Neural cell (in vitro differentiated cells): ENCODE measurements at regions not wholly inside any gene's neighbourhood (a gene's known extent, or its start where the extent isn't known, plus 50 kb on each side); places are given as distances from the start of the nearest gene placed in this dataset.

Experiments
- H2AFZ ChIP-seq: fragments of 200-600, 300-800 bp; sonication (generic), shearing (Covaris generic); 2 replicates; pipeline ENCODE4 v1.6.0; 2014; ENCODE audit warnings: low read depth, mild to moderate bottlenecking, antibody characterized with exemption, low read length, moderate library complexity
- H3F3A ChIP-seq: fragments of 200-600 bp; shearing (Covaris generic); 2 replicates; pipeline ENCODE4 v1.6.1; 2016; ENCODE audit warnings: mild to moderate bottlenecking, moderate library complexity, mixed read lengths, antibody characterized with exemption, low read length; ENCODE audit not compliant: insufficient read depth, poor library complexity, severe bottlenecking
- H3K27ac ChIP-seq: fragments of 200-600, 300-800 bp; sonication (generic), shearing (Covaris generic); 2 replicates; pipeline ENCODE4 v1.5.1; 2014; ENCODE audit warnings: mild to moderate bottlenecking, low read length, moderate library complexity
- H3K27me3 ChIP-seq: fragments of 300-800, 200-600 bp; sonication (generic), shearing (Covaris generic); 2 replicates; pipeline ENCODE4 v1.6.0; 2014; ENCODE audit warnings: mild to moderate bottlenecking, low read depth, low read length, moderate library complexity; ENCODE audit not compliant: insufficient read depth
- H3K36me3 ChIP-seq: fragments of 300-800, 200-600 bp; sonication (generic), shearing (Covaris generic); 2 replicates; pipeline ENCODE4 v1.5.1; 2014; ENCODE audit warnings: mild to moderate bottlenecking, antibody characterized with exemption, low read length, moderate library complexity; ENCODE audit not compliant: insufficient read depth
- H3K4me2 ChIP-seq: fragments of 300-800, 200-600 bp; sonication (generic), shearing (Covaris generic); 2 replicates; pipeline ENCODE4 v1.6.0; 2014; ENCODE audit warnings: mild to moderate bottlenecking, low read length
- H3K4me3 ChIP-seq: fragments of 300-800, 200-600 bp; sonication (generic), shearing (Covaris generic); 2 replicates; pipeline ENCODE4 v1.5.1; 2014; ENCODE audit warnings: mild to moderate bottlenecking, low read length, moderate library complexity
- H3K79me2 ChIP-seq: fragments of 200-600 bp; shearing (Covaris generic); replicated peaks from 2 replicates; pipeline ENCODE4 v1.6.0; 2014; ENCODE audit warnings: mild to moderate bottlenecking, low read length, moderate library complexity; ENCODE audit not compliant: insufficient read depth
- H3K9ac ChIP-seq: fragments of 300-800, 200-600 bp; sonication (generic), shearing (Covaris generic); 2 replicates; pipeline ENCODE4 v1.6.1; 2016; ENCODE audit warnings: mild to moderate bottlenecking, low read length, mixed read lengths
- H3K9me2 ChIP-seq: fragments of 200-600 bp; shearing (Covaris generic); 2 replicates; pipeline ENCODE4 v1.6.1; 2016; ENCODE audit warnings: mild to moderate bottlenecking, low read length, mixed read lengths; ENCODE audit not compliant: insufficient read depth
- H3K9me3 ChIP-seq: fragments of 200-600, 300-800 bp; sonication (generic), shearing (Covaris generic); 2 replicates; pipeline ENCODE4 v1.6.1; 2016; ENCODE audit warnings: mild to moderate bottlenecking, mixed run types, low read length, moderate library complexity, mixed read lengths
- H4K20me1 ChIP-seq: fragments of 200-600 bp; shearing (Covaris generic); 2 replicates; pipeline ENCODE4 v1.6.1; 2016; ENCODE audit warnings: mild to moderate bottlenecking, mixed run types; ENCODE audit not compliant: insufficient read depth
- CTCF ChIP-seq: fragments of 450-650 bp; IDR thresholded peaks from 2 replicates; pipeline ENCODE4 v1.5.1; 2014; ENCODE audit warnings: antibody characterized with exemption, mild to moderate bottlenecking, moderate library complexity; ENCODE audit not compliant: poor library complexity, severe bottlenecking
- EP300 ChIP-seq: fragments of 450-650 bp; conservative IDR thresholded peaks from 2 replicates; pipeline ENCODE4 v1.6.1; 2014; ENCODE audit warnings: antibody characterized with exemption, mild to moderate bottlenecking, moderate library complexity; ENCODE audit not compliant: poor library complexity, severe bottlenecking
- EZH2 ChIP-seq: fragments of 200-600, 300-800 bp; shearing (Covaris generic), sonication (generic); IDR thresholded peaks from 2 replicates; pipeline ENCODE4 v1.6.1; 2014; ENCODE audit warnings: antibody characterized with exemption, low read length, borderline replicate concordance, mild to moderate bottlenecking; ENCODE audit not compliant: insufficient read depth, poor library complexity, severe bottlenecking
- MXI1 ChIP-seq: fragments of 450-650 bp; conservative IDR thresholded peaks from 2 replicates; pipeline ENCODE4 v1.6.1; 2014; ENCODE audit warnings: antibody characterized with exemption, mild to moderate bottlenecking; ENCODE audit not compliant: poor library complexity, severe bottlenecking
- POLR2AphosphoS5 ChIP-seq: IDR thresholded peaks from 2 replicates; pipeline ENCODE4 v1.6.1; 2012
- RAD21 ChIP-seq: fragments of 450-650 bp; conservative IDR thresholded peaks from 2 replicates; pipeline ENCODE4 v1.6.1; 2014; ENCODE audit warnings: antibody characterized with exemption, mild to moderate bottlenecking, moderate library complexity
- REST ChIP-seq: IDR thresholded peaks from 2 replicates; pipeline ENCODE4 v1.6.1; 2012; ENCODE audit warnings: borderline replicate concordance
- SMC3 ChIP-seq: fragments of 450-650 bp; conservative IDR thresholded peaks from 2 replicates; pipeline ENCODE4 v1.6.1; 2014; ENCODE audit warnings: antibody characterized with exemption, mild to moderate bottlenecking, moderate library complexity; ENCODE audit not compliant: poor library complexity
- TAF1 ChIP-seq: IDR thresholded peaks from 2 replicates; pipeline ENCODE4 v1.6.1; 2012; ENCODE audit warnings: low read depth

GRCh38 chr4:26060286-26060685 lies 146.3 kb downstream of the SMIM20 start:
- Histone ChIP-seq H3K27ac (no peak overlapping the region), H3F3A (no peaks in the 10 kb centered on the region), H3K79me2 (no peaks in the 10 kb centered on the region), H3K4me2 (no peak overlapping the region), H3K9me2 (no peaks in the 10 kb centered on the region), H3K36me3 (no peaks in the 10 kb centered on the region), H4K20me1 (no peaks in the 10 kb centered on the region), H3K9ac (no peak overlapping the region), H3K4me3 (no peak overlapping the region), H2AFZ (no peak overlapping the region), H3K27me3 (no peaks in the 10 kb centered on the region), H3K9me3 (no peaks in the 10 kb centered on the region)
- no peak for TF ChIP-seq RAD21
- TF ChIP-seq EZH2: no peak
- TF ChIP-seq REST: no peak
- no peak for TF ChIP-seq EP300
- no peak for TF ChIP-seq CTCF
- TF ChIP-seq MXI1: no peak
- no peak for TF ChIP-seq TAF1
- TF ChIP-seq POLR2AphosphoS5: no peak
- TF ChIP-seq SMC3: no peak

GRCh38 chr4:26061248-26061986 lies 147.4 kb downstream of the SMIM20 start:
- Histone ChIP-seq H3K9ac (no peak overlapping the region), H3K36me3 (no peaks in the 10 kb centered on the region), H2AFZ (no peak overlapping the region), H3K4me3 (no peak overlapping the region), H4K20me1 (no peaks in the 10 kb centered on the region), H3K9me2 (no peaks in the 10 kb centered on the region), H3K79me2 (no peaks in the 10 kb centered on the region), H3K27ac (no peak overlapping the region), H3K4me2 (no peak overlapping the region), H3F3A (no peaks in the 10 kb centered on the region), H3K9me3 (no peaks in the 10 kb centered on the region), H3K27me3 (no peaks in the 10 kb centered on the region)
- TF ChIP-seq RAD21 (peak; percentile 21), MXI1 (no peak), EP300 (no peak), TAF1 (no peak), SMC3 (peak; percentile 33), EZH2 (no peak), CTCF (no peak), POLR2AphosphoS5 (no peak), REST (no peak)
